GM21825 (cell line): ENCODE measurements at regions not wholly inside any gene's neighbourhood (a gene's known extent, or its start where the extent isn't known, plus 50 kb on each side); places are given as distances from the start of the nearest gene placed in this dataset.

ENCODE experiments used
- ATAC-seq: cut with Tn5 transposase; IDR thresholded peaks from one replicate; pipeline ENCODE4 v1.9.1; 2021; ENCODE audit warnings: mild to moderate bottlenecking, moderate library complexity; ENCODE audit not compliant: unreplicated experiment

DNA sequence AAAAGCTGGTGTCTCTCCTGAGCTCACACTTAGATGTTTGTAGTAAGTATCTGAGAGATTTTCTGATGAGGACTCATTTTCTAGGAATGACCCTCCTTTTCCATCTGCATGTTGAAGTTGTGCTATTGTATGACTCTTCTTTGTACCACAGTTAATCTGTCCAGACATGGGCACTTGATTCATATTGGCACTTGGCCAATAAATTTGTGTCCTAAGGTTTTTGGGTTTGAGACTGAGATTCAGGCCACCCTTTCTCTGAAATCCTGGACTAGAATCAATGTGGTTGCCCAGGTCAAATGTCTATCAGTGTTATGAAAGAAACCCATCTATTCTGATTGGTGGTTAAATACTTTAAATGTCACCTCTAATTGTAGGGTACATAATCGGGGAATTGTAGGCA is 869.0 kb downstream of the SH3BGRL start:
- ATAC-seq: no peak

DNA sequence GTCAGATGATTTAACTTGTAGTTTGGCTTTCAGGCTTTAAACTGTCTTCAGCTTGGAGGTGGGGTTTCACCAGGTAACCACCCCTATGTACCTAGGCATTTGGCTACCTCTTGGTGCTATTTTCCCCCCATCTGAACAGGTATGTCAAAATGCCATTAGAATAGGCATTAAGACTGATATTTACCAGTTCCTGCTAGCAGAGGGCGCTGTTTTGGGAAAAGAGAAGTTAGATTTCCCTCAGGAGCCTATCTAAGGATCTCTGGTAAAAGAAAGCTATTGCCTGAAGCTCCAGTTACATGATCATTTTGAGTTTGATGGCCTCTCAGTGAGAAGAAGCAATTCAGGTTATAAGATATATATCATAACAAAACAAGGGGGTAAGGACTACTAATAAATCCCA is 879.1 kb downstream of the SH3BGRL start:
- ATAC-seq: no peak

DNA sequence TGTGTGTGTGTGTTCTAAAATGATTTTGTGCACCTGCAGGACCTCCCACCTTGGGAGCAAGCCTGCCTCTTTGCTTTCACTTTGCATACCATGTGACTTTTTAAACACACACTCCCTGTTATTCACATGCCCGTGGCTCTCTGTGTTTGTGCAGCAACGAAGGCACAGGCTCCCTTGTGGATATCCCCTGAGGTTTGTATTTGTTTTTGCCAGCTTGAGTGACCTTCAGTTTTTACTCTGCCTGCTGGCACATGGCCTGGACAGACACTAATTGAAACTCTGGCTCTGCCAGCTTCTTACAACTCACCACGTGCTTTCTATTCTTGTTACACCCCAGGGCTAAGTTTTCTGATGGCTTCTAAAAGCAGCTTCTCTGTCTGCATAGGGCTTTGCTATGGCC is 885.8 kb downstream of the SH3BGRL start:
- ATAC-seq: no peak

DNA sequence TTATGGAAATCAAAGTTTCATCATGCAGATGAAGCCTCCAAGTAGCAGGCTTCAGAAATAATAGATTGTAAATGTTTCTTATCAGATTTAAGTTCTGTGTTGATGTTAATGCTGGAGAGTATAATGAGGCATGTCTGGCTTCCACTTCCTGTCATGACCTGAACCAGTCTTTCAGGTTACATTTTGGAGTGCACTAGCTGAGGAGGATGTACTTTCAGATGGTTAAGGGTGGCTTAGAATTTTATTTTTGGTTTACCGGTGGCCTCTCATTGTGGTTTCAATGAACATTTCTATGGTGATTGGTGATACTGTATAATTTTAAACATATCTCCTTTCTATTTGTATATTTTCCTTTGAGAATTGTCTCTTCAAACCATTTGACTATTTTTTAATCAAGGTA is 890.4 kb downstream of the SH3BGRL start:
- ATAC-seq: no peak

DNA sequence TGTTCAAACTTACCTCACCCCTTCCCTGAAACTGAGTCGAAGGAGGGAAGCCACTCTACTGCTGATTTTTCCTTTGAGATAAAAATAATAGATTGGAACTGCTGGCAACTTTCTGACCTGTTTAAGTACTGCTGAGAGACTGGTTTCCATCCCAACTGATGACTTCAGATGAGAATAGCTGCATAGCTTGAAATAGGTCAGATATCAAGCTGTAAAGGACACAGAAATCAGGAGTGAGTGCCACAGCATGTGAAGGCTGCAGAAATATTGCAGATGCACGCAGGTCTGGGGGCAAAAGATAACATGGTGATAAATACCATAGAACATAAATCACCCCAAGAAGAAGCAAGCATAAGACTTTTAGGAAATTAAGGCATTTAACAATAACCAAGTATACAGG is 923.2 kb downstream of the SH3BGRL start:
- ATAC-seq: no peak

DNA sequence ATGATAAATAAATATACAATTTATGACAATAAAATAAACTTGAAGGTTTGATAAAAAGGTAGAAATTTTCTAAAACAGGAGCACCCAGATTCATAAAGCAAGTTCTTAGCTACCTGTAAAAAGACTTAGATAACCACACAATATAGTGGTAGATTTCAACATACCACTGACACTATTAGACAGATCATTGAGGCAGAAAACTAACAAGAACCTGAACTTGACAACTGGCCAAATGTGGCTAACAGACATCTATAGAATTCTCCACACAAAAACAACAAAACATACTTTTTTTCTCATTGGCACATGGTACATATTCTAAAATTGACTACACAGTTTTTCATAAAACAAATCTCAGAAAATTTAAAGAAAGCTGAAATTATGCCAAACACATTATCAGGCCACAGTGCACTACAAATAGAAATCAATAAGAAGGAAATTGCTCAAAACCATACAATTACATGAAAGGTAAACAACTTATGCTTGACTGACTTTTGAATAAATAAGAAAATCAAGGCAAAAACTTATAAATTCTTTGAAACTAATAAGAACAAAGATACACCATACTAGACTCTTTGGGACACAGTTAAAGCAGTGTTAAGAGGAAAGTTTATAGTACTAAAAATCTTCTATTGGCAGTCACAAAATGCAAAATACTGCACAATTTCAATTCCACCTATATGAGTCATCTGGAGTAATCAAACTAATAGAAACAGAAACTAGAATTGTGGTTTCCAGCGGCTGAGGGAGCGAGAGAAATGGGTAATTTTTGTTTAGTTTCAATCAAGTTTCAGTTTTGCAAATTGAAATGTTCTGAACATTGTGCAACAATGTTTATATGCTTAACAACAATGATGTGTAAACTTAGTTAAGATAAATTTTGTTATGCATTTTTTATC is 925.6 kb downstream of the SH3BGRL start:
- peak; percentile 92 for ATAC-seq

DNA sequence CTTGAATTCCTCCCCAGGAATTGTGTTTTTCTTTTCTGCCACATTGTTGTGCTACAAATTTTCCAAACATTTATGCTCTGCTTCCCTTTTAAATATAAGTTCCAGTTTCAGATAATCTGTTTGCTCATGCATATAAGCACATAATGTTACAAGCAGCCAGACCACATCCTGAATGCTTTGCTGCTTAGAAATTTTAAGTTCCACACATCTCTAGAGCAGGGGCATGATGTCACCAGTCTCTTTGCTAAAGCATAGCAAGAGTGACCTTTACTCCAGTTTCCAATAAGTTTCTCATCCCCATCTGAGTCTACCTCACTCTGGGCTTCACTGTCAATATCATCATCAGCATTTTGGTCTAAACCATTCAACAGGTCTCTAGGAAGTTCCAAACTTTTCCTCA is 932.5 kb downstream of the SH3BGRL start:
- no peak for ATAC-seq

DNA sequence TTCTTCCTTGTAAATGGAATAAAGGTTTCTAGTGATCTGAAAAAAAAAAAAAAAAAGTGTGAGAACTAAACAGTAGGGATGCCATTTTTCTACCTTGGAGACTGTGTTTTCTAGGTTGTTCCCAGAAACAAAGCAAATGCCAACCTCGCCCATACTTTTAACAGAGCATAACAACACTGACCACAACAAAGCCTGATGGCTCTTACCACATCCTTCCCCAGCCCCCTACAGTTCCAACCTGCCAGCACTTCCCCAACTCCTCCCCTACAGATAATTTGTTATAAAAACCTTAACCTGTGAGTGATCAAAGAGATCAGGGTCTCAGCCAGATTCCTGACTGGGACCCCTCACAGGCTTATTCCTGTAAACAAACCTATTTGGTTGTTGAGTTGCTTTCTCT is 940.0 kb downstream of the SH3BGRL start:
- ATAC-seq: no peak

DNA sequence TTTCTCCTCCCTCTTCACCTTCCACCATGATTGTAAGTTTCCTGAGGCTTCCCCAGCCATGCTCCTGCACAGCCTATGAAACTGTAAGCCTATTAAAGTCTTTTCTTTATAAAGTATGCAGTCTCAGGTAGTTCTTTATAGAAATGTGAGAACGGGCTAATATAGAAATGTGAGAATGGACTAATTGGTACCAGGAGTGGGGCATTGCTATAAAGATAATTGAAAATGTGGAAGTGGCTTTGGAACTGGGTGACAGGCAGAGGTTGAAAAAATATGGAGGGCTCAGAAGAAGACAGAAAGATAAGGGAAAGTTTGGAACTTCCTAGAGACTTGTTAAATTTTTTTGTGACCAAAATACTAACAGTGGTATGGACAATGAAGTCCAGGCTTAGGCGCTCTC is 959.3 kb downstream of the SH3BGRL start:
- ATAC-seq: no peak

DNA sequence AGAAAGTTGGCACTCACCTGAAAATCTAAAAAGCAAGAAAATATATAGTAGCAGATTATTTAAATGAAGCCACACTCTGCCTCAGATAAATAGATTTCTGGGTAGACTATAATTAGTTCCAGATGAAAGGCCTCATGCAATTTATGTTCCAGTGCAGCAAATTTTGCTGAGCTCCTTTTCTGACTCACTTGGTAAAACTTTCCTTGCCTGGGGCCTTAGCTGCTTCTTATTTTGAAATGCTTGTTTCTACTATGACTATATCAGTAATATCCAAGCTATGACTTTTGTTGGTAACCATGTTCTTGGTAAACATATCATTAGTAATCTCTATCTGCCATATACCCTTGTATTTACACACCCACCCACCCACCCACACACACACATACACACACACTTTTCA is 961.8 kb downstream of the SH3BGRL start:
- no peak for ATAC-seq

DNA sequence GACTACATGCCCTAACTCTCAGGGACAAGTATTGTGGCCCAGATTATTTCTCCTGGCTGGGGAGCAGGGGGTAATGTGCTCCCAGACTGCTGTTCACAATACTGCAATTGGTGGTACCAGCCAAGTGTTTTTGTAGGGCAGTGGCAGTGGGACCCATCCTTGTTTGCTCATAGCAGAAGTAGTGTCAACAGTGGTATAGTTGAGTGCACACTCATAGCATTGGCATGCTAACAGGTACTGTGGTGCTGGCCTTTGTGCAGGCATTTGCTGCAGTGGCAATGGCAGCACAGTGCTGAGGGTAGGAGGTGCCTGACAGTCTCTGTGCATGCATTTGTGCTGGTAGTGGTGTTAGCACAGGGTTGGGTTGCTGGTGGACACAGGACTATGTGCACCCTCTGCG is 995.0 kb downstream of the SH3BGRL start:
- no peak for ATAC-seq

DNA sequence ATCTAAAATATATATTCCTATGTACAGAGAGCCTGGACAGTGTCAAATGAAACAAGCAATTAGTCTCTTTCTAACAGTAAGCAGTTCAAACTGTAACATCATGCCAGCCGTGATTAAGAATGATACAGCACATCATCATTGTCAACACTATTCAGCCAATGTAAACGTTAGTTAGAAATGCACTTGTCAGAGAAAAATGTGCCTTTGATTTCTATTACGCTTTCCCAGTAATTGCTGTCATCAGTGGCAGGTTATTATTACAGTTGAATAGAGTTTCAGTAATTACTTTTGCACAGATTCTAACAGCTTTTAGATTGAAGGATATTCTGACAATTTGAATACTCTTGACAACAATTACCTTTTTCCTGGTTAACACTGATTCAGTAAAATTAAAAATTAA is 1007.1 kb downstream of the SH3BGRL start:
- ATAC-seq: no peak

DNA sequence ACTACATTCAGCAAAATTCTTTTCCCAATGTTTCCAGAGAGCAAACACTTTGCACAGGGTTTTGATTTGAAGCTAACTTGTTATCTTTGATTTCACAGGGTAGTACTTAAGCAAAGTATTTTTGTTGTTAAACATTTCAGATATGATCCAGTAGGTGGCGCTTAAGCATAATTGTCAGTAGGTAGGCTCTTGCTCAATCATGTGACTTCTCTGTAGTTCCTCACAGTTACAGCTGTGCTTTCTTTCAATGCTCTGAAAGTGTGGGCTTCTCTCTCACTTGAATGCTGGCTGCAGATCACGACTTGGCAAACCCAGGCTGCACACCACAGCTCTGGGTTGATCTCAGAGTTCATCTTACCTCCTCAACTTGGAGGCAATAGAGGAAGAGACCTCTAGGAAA is 1016.5 kb downstream of the SH3BGRL start:
- peak; percentile 90 for ATAC-seq

DNA sequence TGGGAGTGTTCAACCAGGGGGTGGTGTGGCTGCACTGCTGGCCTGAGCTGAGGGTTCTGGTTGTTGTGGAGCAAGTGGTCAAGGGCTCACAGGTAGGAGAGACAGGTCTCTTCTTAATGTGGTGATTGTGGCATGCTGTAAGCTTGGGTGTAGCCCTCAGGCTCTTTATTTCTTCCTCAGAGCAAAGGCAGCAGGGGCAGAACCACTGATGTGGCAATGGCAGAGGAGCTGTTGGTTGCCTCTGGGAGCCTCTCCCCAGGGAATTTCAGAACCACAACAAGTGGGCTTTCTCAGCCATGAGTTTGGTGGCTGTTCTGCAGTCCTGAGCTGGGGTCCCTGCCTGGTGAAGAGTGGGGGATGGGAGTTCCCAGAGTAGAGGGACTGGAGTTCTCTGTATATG is 1017.2 kb downstream of the SH3BGRL start:
- ATAC-seq: no peak

DNA sequence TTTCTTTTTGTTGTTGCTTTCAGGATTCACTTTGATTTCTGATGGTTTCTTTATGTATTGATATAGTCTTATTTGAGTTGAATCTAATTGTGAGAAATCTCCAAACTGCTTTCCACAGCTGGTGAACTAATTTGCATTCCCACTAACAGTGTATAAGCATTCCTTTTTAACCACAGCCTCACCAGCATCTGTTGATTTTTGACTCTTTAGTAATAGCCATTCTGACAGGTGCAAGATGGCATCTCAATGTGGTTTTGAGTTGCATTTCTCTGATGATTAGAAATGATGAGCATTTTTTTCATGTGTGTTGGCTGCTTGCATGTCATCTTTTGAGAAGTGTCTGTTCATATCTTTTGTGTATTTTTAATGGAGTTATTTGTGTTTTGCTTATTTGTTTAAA is 1023.1 kb downstream of the SH3BGRL start:
- ATAC-seq: no peak

DNA sequence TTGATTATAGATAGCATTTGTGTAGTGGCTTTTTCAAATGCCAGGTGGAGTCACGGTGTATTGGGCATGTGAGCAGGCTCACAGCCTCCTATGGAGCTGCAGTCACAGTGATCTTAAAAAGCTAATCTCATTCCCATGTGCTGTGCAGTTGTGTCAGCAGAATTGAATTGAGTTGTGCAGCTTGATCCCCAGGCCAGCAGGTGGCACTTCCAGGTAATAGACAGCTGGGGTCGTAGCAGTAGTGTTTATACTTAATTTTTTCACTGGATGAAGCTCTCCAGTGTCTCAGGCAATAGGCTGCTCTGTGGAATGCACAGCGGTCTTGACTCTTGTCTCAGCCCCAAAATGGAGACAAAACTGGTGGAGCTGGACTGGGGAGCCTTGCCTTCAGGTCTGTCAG is 1028.1 kb downstream of the SH3BGRL start:
- no peak for ATAC-seq

DNA sequence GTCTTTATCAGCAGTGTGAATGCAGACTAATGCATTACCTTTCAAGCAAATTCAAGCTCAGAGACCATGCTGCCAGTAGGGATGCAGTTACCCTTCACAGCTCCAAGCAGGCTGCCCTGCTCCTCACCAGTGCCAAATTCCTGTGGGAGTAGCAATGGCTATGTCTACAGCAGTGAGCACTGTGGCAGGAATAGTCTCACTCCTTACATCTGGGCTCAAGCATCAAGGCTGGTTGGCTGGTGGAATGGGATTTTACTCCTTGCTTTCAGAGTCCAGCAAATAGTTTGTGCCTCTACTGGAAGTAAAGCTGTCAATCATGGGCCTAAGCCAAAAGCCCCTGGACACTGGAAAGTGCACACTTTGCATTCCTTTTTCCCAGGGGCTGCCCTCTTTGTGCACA is 1030.8 kb downstream of the SH3BGRL start:
- ATAC-seq: no peak

DNA sequence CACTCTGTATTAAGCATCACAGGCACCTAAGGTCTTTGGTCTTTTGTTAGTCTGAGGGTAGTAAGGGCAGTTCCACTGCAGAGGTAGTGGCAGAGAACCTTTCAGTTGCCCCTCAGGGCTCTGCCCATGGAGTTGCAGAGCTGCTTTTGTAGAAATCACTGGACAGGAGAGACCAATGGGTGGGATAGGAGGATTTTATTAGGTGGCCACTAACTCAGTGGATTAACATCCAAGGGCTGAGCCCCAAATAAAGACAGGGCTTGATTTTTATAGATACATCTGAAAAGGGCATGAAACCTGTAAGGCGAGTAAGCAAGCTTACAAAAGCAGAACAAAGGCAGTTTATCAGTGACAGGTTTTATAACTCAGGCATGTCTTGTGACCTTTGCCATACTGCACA is 1035.4 kb downstream of the SH3BGRL start:
- ATAC-seq: no peak
